GM18502 (cell line): ENCODE measurements at regions not wholly inside any gene's neighbourhood (a gene's known extent, or its start where the extent isn't known, plus 50 kb on each side); places are given as distances from the start of the nearest gene placed in this dataset.
"Not testable (repeated sequence)": the region's sequence is repeated elsewhere in the genome, so short reads cannot be mapped to it uniquely, and the experiment has no call there.

Experiments used
- ATAC-seq: cut with Tn5 transposase; IDR thresholded peaks from one replicate; pipeline ENCODE4 v1.9.1; 2021; ENCODE audit warnings: mild to moderate bottlenecking; ENCODE audit not compliant: unreplicated experiment, poor library complexity

DNA sequence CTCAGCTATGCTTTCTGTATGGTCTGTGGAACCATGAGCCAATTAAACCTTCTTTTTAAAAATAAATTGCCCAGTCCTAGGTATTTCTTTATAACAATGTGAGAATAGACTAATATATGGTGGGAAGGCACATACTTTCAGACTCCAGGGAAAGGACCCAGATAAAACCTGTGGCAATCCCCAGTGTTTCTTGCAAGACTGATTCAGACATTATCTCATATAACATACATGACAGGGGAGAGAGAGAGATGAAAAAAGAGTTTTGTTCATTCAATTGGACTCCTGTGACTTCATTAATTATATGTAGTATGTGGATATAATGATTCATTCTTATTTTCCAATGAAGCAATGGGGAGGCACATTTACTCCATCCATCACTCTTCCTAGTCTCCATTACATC, 291.4 kb upstream of the PRKX start:
- ATAC-seq = no peak

DNA sequence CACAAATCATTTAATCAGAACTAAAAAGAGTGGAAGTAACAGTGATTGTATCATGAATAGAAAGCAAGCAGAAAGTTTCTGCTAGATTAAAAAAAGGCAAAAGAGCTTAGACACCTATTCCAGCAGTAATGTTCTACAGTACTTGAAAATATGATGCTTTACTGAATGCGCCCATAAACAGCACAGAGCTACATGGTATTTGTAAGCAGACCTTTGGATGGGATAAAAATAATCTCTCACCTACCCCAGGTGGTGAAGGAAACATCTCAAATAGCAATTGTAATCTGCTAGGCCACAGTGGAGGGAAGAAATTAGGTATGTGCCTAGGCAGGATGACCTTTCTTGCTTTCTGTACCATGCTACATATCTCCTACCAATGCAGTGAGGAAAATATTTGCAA, 280.9 kb upstream of the PRKX start:
- no peak for ATAC-seq

DNA sequence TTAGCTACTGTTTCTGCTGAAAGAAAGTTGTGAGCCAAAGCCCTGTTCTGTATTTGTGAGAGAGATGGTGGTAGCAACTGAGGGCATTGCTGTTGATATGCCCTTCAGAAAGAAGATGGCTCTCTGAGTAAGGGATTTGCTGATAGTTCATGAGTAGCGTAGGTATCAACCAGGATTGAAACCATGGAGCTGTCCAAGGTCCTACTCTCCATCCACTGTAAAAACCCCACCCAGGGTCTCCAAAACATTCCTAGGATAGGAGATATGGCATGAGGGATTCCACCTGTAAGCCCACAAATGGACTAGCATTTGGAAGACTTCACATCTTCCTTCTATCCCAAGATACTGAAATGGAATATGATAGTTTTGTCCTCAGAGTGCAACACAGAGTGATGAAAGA, 277.1 kb upstream of the PRKX start:
- no peak for ATAC-seq

DNA sequence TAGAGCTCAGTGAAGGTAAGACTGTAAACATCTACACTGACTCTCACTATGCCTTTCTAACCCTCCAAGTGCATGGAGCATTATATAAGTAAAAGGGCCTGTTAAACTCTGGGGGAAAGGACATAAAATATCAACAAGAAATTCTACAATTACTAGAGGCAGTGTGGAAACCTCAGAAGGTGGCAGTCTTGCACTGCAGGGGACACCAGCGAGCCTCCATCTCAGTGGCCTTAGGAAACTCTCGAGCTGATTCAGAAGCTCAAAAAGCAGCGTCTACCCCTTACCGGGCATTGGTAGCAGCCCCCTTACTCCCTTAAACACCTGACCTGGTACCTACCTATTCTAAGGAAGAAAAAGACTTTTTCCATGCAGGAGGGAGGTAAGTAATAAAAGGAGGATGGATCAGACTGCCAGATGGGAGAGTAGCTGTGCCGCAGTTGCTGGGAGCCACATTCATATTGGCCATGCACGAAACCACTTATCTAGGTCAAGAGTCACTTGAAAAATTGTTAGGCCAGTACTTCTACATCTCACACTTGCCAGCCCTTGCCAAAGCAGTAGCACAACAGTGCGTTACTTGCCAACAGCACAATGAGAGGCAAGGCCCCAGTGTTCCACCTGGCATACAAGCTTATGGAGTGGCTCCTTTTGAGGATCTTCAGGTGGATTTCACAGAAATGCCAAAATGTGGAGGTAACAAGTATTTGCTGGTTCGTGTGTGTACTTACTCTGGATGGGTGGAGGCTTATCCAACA, 258.8 kb upstream of the PRKX start:
- ATAC-seq = not testable (repeated sequence)

DNA sequence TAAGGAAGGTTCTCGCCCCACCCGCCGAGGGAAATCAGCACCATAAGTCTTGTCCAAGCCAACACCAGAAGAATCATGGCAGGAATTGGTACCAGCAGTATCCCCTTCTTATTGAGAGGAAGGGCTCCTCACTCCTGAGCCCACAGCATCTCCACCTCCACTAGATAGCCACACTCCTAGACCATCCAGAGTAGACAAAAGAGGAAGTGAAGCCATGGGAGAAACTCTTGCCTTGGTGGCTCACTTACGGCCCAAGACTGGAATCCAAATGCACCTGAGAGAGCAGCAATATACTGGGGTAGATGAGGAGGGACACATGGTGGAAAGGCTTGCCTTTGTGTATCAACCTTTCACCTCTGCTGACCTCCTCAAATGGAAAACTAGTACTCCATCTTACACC, 255.3 kb upstream of the PRKX start:
- no peak for ATAC-seq

DNA sequence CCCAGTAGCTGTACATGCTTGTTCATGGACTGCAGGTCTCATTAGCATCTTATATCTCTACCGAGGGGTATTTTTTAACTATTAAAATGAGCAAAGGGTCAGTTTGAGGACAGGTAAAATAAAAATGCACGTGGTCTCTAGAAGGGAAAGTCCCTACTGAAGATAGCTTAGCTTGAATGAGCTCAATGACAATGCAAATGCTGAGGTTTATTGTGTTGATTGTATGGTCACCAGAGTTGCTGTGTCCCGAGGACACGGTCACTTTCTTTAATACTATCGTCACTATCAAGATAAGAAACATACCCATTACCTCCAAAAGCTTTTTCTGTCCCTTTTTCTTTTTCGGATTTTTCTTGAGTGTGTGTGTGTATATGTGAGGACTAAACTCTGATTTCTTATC, 250.5 kb upstream of the PRKX start:
- peak; percentile 84 for ATAC-seq

DNA sequence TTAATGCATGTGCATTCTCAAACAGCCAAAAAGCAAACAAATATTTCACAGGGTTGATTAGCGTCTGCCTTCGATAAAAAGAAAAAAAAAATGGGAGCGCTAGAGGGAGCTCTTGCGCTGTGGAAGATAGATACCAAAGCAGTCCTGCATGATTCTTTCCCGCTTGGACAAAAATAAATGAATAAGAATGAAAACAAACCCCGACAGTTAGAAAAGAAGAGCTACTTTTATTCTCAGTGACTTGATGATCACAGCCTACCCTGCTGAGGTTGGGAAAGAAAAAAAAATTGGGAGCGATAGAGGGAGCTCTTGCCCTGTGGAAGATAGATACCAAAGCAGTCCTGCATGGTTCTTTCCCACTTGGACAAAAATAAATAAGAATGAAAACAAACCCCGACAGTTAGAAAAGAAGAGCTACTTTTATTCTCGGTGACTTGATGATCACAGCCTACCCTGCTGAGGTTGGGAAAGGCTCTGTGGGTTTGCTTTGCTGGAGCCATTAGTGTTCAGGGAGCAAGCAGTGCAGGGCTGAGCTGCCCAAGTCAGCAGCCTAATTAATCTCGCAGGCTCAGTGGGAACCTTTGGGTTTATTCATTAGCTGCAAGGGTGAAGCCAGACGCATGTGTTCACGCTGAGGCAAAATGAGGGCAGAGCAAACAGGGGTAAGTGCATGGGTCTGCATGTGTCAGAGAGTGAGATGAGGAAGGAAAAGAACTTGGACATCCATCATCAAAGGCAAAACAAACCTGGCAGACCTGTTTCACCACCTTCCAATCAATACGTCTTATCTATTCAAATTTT, 249.3 kb upstream of the PRKX start:
- ATAC-seq = peak; percentile 63

DNA sequence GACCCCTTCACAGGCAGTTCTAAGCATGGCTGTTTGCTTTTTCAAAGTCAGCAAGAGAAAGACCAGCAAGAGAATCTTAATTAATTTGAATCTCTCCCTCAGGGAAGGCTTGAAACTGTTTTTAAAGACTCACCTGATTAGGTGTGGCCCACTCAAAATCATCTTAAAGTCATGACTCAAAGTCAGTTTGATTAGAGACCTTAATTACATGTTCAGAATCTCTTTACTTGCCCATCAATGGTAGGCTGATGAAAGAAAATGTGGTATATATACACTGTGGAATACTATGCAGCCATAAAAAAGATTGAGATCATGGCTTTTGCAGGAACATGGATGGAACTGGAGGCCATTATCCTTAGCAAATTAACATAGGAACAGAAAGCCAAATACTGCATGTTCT, 247.5 kb upstream of the PRKX start:
- no peak for ATAC-seq

DNA sequence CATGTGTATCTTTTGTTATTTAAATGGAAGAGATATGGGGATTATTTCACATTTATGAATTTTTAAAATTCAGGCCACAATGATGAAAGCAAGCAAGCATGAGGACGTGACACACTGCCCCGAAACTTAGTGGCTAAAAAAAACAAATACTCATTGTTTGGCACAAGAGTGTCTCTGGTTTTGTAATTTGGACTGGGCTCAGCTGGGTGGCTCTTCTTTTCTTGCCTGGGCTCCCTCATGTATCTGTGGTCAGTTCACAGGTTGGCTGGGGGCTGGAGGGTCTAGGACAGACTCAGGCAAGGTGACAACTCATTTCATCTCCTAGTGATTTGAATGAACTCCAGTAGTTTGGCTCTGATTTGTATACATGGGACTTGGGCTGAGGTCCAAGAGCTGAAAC, 238.4 kb upstream of the PRKX start:
- no peak for ATAC-seq

DNA sequence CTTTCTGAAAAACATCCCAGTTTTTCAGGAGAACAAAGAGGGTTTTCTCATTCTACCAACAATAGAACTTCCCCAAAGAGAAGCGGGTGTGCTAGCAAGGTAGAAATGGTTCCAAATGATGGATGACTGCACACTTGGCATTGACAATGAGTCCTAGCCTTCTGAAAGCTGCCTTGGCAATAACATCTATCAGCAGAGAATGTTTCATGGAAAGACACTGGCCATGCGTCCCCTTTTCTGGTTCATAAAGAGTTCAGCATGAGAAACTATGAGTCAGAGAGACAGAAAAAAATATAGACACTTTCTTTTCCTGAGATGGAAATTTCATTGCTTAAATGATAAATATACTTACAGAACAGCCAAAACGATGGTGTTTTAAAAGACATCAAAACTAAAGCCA, 236.9 kb upstream of the PRKX start:
- no peak for ATAC-seq

DNA sequence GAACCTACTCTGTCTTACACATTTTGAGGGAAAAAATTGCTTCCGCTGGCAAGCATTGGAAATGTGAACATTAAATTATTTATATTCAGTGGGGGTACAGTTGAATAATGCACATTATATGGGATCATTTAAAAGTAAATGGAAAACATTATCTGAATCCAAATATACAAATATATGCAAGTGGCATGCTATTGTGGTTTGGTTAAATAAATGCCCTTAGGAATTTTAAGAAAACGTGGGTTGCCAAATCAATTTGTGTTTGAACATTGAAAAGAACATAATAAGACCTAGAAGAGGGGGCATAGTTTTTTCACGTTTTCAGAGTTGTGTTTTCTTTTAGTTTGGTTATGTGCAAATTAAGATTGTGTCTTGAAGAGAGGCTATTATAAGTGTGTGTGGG, 230.5 kb upstream of the PRKX start:
- ATAC-seq = no peak

DNA sequence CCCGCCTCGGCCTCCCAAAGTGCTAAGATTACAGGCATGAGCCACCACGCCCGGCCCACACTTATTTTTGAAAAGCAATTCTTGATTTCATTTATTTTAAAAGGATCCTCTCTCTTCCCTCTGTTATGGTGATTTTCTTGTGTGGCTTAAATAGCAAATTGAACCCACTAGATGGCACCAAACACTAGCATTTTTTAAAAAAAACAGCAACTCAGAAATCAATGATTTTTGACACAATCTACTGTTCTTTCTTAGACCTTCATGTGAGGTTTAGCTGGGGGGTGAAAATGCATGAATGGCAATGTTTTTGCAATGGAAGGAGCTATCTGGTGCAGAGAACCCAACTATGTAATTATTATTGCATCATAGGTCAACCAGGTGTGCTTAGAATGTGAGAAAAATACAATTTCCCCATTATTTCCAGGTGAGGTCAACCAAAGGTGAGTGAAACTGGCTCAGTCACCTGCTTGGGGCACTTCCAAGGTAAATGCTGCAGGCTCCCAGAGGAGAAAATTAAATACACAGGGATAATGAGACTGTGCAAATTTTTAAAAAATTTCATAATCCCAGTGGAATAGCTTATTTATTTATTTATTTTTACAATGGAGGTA, 226.7 kb upstream of the PRKX start:
- no peak for ATAC-seq

DNA sequence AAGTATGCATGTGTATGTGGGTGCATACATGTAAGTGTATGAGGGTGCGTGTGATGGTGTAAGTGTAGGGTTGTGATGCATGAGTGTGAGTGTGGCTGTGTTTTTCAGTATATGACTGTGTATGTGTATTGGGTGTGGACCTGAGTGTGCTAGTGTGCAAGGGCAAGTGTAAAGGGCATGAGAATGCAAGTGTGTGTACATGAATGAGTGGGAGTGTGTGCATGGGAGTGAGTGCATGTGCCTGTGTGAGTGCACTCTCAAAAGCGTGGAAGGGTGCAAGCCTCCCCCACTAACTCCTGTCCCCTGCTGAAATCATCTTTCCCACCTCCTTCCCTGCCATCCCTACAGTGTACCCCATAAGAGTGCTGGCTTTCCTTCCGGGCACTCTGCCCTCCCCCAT, 225.1 kb upstream of the PRKX start:
- ATAC-seq = no peak

DNA sequence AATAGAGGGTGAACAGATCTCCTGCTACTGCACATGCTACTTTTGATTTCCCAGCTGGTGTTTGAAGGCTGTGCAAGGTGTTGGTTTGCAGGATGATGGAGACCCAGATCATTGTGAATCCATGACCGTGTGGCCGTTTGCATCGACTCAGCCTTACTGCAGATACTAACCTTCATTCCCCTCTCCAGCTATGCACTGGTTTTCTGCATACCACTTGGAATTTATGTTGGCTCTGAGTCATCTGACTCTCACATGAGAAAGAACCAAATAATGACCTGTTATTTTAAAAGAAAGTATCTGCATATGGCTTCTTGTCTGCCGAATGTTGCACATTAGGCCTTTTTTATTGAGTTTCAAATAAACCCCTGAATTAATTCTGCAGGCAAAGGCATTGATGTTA, 221.7 kb upstream of the PRKX start:
- not testable (repeated sequence) for ATAC-seq

DNA sequence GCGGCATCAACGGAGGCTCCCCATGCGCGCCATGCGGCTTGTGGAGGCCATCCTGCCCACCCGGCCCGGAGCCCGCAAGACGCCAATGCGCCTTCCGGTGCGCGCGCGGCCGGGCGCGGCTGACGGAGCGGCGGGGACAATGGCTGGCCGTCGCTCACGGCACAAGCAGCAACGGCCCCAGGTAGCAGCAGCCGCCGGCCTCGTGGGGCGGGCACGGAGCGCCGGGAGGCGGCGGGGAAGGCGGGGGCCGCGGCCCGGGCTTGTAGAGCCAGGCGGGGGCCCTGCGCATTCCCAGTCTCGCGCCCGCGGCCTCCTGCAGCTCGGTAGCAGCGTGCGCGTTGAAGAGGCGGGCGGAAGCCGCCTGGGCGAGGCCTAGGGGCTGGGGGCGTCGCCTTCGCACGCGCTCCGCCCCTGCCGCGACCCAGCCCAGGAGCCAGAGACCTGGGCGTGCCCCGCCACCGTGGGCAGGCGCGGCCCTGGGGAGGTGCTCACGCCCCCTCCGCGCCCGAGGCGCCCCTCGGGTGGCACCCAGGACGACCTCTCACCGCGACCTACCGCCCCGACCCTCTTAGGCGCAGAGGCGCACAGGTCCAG, 207.1 kb upstream of the PRKX start:
- peak; percentile 99 for ATAC-seq

DNA sequence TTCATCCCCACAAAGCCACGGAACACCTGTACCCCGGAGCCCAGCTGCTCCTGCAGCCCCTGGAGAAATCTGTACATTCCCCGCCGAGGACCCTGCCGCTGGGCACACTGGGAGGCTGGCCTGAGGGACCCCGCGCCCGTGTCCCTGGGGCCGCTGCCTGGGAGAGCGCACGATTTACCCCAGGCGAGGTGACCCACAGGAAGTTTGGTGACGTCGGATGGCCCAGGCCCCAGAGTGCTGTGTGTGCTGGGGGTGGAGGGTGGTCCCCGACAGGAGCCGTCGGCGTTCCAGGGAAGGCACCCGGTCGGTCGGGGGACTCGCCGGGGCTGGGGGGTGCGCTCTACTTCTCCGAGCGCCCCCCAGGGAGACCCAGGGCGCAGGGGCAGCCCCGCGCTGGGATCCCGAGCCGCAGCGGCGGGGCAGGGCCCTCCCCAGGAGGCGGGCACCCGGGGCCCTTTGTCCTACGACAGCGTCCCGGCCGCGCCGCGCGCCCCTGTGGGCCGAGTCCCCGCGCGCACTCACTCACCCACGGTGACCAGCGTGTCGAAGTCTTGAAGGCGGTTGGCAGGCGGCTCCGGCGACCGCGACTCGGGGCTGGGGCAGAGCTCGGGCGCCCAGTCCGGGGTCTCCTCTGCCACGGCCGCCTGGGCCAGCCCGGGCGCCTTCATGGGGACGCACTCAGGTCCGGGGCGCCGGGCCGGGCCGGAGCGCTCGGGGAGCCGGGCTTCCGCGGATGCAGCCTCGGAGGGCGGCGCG, 206.4 kb upstream of the PRKX start:
- peak; percentile 42 for ATAC-seq

DNA sequence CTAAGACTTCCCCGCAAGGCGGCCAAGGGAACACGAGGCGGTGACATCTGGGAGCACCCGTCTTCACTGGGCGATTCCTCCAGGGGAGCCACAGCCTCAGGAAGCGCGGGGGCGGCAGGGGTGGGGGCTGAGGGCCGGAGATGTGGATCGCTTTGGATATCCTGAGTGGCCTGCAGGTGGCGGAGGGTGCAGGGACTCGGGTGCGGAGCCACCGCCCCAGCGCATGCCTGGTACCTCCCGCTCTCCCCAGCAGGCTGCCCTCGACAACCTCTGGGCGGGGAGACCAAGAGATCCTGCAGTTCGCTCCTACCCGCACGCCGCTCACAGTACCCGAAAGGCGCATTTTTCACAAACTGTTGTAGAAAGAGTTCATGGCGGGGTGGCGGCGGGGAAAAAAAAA, 201.4 kb upstream of the PRKX start:
- not testable (repeated sequence) for ATAC-seq

DNA sequence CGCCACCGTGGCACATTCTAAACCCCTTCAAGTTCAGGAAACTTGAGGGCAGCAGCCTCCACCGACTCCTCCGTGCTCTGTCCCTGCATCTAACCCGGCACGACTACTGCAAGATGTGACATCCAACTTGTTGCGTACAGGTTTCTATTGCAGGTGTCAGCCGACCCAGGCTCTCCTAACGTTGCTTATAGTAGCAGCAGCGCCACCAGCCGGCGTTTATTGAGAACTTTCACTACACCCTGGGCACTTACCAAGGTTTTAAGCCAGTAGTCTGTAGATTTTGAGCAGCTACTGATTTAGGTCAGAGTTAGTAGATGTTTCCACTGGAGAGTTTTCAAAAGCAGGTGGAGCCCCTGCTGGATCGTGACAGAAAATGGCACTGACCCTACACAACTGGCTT, 200.6 kb upstream of the PRKX start:
- not testable (repeated sequence) for ATAC-seq

DNA sequence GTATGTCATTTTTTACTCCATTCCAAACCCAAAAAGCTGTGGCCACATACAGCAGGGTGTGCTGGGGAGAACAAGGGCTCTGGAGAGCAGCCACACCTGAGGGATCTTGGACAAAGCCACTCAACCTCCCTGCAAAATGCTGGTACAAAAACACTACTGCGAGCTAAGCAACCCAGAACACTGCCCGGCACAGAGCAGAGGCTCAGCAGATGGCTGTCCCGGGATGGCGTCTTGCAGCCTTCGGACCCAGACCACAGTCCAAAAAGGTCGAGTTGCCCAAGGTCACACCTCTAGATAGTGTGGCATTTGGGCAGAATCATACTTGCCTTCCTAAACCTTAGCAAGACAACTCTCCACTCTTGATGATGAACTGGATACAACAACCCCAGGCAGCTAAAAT, 197.6 kb upstream of the PRKX start:
- ATAC-seq = not testable (repeated sequence)

DNA sequence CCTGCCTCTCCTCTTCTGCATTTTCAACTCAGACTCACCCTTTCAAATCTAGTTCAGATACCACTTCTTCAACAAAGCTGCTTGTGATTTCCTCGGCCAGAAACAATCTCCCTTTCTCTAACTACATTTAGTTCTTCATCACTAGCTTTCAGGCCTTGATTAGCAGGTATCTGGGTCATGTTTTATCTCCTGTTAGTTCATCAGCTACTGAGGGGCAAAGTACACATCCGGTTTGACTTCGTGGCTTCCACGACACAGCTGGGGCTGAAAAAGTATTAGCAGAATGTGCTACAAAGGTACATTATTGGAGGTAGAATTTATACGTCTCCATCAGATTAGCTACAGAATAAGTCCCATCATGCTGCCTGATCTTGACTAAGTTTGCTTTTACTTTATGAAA, 197.2 kb upstream of the PRKX start:
- ATAC-seq = not testable (repeated sequence)
